GM19438 (cell line): ENCODE measurements at regions not wholly inside any gene's neighbourhood (a gene's known extent, or its start where the extent isn't known, plus 50 kb on each side); places are given as distances from the start of the nearest gene placed in this dataset.

Experiments used
- ATAC-seq: cut with Tn5 transposase; IDR thresholded peaks from one replicate; pipeline ENCODE4 v1.9.1; 2021; ENCODE audit warnings: low read depth; ENCODE audit not compliant: unreplicated experiment

DNA sequence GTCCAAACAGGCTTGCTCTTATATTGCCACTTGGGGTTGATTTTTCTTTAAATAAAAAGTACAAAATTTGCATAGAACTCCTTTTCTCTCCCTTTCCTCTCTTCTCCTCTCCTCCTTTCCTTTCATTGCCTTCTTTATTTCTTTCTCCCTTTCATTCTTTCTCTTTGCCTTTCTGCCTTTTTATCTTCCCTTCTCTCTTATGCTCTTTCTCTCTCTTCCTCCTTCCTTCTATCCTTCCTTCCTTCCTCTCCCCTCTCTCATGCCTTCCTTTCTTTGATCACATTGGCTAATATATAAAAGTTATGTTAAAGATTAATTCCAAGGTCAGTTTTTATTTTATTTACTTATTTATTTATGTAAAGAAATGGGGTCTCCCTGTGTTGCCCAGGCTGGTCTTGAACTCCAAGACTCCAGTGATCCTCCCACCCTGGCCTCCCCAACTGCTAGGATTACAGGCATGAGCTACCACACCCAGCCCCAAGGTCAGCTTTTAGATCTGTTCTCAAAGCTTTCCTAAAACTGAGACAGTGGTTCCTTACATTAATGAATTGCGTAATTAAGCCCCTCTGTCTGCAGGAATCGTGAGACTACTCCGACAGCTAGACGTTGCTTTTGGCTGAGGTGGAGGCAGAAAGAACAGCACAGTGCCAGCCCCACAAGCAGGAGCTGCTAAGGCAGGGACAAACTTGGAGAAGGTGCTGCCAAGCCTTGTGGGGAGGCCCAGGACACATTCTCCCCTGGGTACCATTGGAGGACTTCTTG is 361.9 kb downstream of the SIPA1L2 start:
- ATAC-seq = no peak

DNA sequence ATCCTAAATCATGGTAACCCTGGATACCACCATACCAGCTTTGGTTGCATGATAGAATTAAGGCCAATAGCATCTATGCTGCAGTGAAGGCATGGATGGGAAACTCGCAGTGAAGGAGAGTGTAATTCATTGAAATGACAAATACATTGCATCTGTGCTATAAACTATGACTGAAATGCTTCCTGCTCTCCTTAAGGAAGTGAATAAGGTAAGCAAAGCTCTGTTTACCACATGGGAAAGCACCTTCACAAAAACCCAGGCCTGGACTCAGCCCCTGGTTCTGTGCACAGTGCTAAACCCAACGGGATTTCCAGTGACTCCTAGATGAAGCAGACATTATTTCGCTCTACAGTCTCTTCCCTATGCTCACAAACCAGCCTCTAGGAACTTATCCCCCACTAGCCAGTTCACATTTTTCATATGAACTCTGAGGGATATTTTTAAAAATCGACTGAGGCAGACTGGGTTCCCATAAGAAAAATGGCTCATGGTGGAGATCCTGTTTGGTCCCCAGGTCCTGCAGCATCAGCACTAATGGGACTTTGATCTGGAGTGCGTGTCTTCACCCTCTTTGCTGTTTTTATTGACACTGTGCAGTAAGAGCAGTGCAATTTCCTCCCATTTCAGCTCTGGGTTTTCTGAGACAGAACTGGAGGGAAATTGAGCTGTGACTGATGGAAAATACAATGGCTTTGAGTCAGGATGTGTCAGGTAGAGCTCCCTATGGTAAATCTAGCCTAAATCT is 362.7 kb downstream of the SIPA1L2 start:
- ATAC-seq = no peak

GRCh38 chr1:232263452-232263851 is 366.5 kb downstream of the SIPA1L2 start:
- no peak for ATAC-seq

DNA sequence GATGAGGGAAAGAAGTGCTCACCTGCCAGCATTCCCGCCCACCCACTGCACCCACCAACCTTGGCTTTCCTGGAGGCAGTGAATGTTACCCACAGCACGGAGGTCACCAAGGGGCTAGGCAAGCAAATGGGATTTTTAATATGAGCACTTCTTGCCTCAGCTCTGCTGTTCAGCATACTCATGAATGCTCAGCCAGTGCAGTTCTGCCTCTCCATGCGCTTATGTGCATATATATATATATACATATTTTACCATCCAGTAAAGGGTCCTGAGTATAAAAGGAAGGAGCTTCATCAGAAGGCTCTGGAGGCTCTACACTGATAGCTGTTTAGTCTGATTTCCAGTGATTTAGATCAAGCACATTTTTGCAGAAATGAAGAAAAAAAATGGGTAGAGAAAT is 366.9 kb downstream of the SIPA1L2 start:
- no peak for ATAC-seq

DNA sequence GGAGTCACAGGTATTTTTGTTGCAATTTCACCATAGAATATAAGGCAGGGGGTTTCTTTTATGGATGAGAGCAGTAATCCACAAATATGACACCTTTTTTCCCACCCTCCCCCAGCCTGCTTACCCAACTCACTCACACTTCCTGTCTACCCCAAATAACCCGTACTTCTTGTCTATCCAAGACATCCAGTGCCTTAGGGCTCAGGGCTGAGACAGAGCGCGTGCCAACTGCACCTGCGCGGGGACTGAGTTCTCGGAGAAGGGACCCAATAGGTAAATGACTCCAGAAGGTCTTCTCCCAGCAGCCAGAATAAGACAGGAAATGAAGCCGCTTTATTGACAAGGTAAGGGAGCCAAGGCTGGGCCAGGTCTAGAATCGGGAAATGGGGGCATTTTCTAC is 369.1 kb downstream of the SIPA1L2 start:
- no peak for ATAC-seq

- no peak for ATAC-seq
Observed at GRCh38 chr1:232260045-232260444, 369.9 kb downstream of the SIPA1L2 start.

DNA sequence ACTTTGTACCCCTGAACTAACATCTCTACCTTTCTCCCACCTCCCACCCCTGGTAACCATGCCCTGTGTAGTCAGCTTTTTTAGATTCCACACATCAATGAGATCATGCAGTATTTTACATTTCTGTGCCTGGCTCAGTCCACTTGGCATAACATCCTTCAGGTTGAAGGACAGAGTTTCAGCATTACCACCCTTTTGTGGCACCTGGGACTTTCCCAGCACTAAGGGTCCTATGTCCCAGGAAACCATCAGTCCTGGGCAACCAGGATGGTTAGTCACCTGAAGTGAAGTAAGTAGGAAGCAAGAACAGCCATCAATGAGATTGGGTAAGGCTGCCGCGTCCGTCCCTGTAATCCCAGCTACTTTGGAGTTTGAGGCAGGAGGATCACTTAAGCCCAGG is 370.6 kb downstream of the SIPA1L2 start:
- ATAC-seq = no peak

GRCh38 chr1:232252546-232253118 is 377.3 kb downstream of the SIPA1L2 start:
- ATAC-seq = no peak

GRCh38 chr1:232250838-232251237 is 379.1 kb downstream of the SIPA1L2 start:
- no peak for ATAC-seq

GRCh38 chr1:232249861-232250777 is 379.8 kb downstream of the SIPA1L2 start:
- no peak for ATAC-seq

DNA sequence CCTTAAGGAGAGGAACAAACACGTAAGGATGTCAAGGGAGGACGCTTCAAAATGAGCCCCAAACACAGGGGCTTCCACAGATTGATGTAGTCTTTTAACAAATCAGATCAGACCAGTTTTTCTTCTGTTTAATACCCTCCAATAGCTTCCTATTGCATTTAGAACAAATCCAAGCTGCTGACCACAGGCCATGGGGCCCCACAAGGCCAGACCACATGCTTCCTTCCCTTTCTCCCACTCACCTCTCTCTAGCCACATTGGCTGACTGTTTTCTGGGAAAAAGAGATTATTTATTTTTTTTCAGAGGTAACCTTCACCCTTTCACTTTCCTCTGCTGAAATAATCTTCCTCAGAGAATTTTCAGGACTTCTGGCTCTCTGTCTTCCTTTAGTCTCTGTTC is 380.6 kb downstream of the SIPA1L2 start:
- ATAC-seq = no peak

GRCh38 chr1:232248276-232248820 is 381.6 kb downstream of the SIPA1L2 start:
- no peak for ATAC-seq

GRCh38 chr1:232247669-232248068 is 382.3 kb downstream of the SIPA1L2 start:
- ATAC-seq = no peak

DNA sequence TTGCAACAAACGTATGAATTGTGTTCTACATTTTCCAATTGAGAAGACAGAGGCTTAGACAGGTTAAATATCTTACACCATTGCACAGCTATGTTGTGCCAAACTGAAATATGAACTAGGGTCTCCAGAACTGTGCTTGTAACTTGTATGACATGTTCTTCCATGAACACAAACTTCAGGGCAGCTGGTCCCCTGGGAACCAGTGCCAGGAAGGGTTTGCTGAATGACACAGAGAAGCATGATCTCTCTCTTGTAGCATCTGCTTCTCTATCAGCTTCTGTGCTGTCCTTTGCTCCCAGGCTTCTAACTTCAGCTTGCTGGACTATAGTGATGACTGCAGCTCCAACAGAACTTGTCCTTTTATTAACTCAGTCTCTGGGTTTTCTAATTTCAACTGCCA is 385.5 kb downstream of the SIPA1L2 start:
- ATAC-seq = no peak

GRCh38 chr1:232239998-232240397 is 389.9 kb downstream of the SIPA1L2 start:
- ATAC-seq = no peak

GRCh38 chr1:232239522-232239921 is 390.4 kb downstream of the SIPA1L2 start:
- no peak for ATAC-seq

DNA sequence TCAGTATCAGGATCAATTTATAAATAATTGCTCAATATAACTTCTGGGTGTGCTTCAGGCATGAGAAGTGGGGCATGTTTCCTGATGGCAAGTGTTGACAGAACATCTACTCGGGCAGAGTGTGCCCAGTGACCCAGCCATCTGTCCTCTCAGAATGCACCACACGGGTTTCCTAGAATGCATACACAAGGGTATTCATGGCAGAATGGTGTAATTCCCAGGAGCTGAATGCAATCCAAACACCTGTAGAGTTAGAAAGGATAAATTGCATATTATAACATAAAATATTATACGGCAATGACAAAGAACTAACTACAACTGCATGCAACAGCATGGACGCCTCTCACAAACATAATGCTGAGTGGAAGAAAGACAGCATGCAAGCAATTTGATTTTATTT is 391.9 kb downstream of the SIPA1L2 start:
- ATAC-seq = no peak

DNA sequence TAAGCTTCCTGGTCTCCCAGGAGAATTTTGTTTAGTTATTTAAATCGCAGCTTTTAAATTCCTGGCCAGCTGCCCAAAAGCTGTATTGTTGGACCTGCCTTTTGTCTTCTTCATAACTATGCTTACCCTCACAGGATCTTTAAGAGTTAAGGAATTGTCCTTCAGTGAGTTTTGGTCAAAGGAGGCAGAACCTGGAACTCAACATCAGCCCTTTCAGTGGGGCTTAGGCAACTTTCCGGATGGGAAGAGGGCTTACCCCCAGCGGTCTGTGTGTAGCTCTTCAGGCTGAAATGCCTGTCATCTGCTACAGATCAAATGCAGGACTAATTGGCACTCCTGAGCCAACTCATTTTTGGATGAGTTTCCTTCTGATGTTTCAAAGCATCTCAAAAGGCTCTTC is 402.6 kb downstream of the SIPA1L2 start:
- ATAC-seq = no peak

GRCh38 chr1:232226197-232226712 is 403.7 kb downstream of the SIPA1L2 start:
- no peak for ATAC-seq
